Mesendoderm (in vitro differentiated cells): ENCODE measurements at regions not wholly inside any gene's neighbourhood (a gene's known extent, or its start where the extent isn't known, plus 50 kb on each side); places are given as distances from the start of the nearest gene placed in this dataset.

Experiments used
- DNase-seq: peaks from one replicate; pipeline ENCODE4 v3.0.0; 2013
- H2AK5ac ChIP-seq: 2 replicates; pipeline ENCODE4 v1.6.1; 2013; ENCODE audit warnings: low read length, inconsistent platforms
- H2BK120ac ChIP-seq: 2 replicates; pipeline ENCODE4 v1.6.1; 2013; ENCODE audit warnings: low read depth, mild to moderate bottlenecking, low read length, moderate library complexity, mixed read lengths
- H2BK15ac ChIP-seq: replicated peaks from 2 replicates; pipeline ENCODE4 v1.6.1; 2013; ENCODE audit warnings: low read depth, mild to moderate bottlenecking, moderate library complexity
- H2BK5ac ChIP-seq: 2 replicates; pipeline ENCODE4 v1.6.1; 2013; ENCODE audit warnings: low read length, inconsistent platforms
- H3K18ac ChIP-seq: 2 replicates; pipeline ENCODE4 v1.6.1; 2013; ENCODE audit warnings: mild to moderate bottlenecking, low read length, mixed read lengths
- H3K23ac ChIP-seq: one replicate; pipeline ENCODE4 v1.6.1; 2013; ENCODE audit warnings: low read length
- H3K27ac ChIP-seq: 2 replicates; pipeline ENCODE4 v1.5.1; 2013; ENCODE audit warnings: low read depth, mild to moderate bottlenecking, inconsistent platforms, low read length, moderate library complexity
- H3K27me3 ChIP-seq: 2 replicates; pipeline ENCODE4 v1.6.1; 2013; ENCODE audit warnings: low read length, control low read depth, mild to moderate bottlenecking, inconsistent platforms; ENCODE audit not compliant: insufficient read depth, poor library complexity
- H3K36me3 ChIP-seq: 2 replicates; pipeline ENCODE4 v1.6.1; 2013; ENCODE audit warnings: low read length, inconsistent platforms; ENCODE audit not compliant: control insufficient read depth, insufficient read depth
- H3K4ac ChIP-seq: one replicate; pipeline ENCODE4 v1.6.1; 2013; ENCODE audit warnings: low read depth, mild to moderate bottlenecking, low read length, moderate library complexity
- H3K4me1 ChIP-seq: 2 replicates; pipeline ENCODE4 v1.6.1; 2013; ENCODE audit warnings: low read depth, low read length, inconsistent platforms; ENCODE audit not compliant: control insufficient read depth
- H3K4me2 ChIP-seq: 2 replicates; pipeline ENCODE4 v1.6.1; 2013; ENCODE audit warnings: low read length
- H3K4me3 ChIP-seq: 2 replicates; pipeline ENCODE4 v1.5.1; 2013; ENCODE audit warnings: mild to moderate bottlenecking, low read length
- H3K56ac ChIP-seq: one replicate; pipeline ENCODE4 v1.6.1; 2013; ENCODE audit warnings: low read length
- H3K79me1 ChIP-seq: 2 replicates; pipeline ENCODE4 v1.6.1; 2013; ENCODE audit warnings: low read length, inconsistent platforms
- H3K79me2 ChIP-seq: 2 replicates; pipeline ENCODE4 v1.6.1; 2013; ENCODE audit warnings: mild to moderate bottlenecking, low read length; ENCODE audit not compliant: control insufficient read depth, insufficient read depth
- H3K9ac ChIP-seq: 2 replicates; pipeline ENCODE4 v1.6.1; 2013; ENCODE audit warnings: low read length, inconsistent platforms
- H4K5ac ChIP-seq: one replicate; pipeline ENCODE4 v1.6.1; 2013; ENCODE audit warnings: low read length
- H4K8ac ChIP-seq: one replicate; pipeline ENCODE4 v1.6.1; 2013; ENCODE audit warnings: low read depth, mild to moderate bottlenecking, control low read depth, low read length, moderate library complexity
- WGBS: extraction: QIAGEN DNeasy Blood & Tissue Kit; methylation state at CpG from one replicate; pipeline ENCODE4 v1.1.7; 2013; ENCODE audit warnings: low lambda C conversion rate, missing lambda C conversion rate; ENCODE audit not compliant: insufficient coverage; ENCODE audit errors: extremely low coverage; 5-methylcytosine and 5-hydroxymethylcytosine counted together

DNA sequence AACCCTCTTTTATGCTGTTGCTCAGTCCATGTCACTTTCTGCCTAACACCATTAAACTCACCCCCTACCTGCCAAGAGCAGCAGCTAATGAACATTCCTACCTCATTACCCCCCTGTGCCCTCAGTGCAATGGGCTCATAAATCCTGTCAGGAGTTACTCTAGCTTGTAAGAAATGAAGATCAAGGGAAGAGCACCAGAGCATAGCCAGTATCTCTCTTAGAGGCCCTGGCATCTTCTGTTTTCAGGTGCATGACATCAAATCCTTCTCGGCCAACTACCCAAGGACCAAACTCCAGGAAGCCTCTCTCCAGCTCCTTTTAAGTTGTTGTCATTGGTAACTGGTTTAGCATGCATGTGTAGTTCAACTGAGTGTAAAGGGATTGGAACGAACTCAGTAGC, 75.1 kb downstream of the FOXI2 start:
- H4K5ac ChIP-seq: no peak overlapping the region

DNA sequence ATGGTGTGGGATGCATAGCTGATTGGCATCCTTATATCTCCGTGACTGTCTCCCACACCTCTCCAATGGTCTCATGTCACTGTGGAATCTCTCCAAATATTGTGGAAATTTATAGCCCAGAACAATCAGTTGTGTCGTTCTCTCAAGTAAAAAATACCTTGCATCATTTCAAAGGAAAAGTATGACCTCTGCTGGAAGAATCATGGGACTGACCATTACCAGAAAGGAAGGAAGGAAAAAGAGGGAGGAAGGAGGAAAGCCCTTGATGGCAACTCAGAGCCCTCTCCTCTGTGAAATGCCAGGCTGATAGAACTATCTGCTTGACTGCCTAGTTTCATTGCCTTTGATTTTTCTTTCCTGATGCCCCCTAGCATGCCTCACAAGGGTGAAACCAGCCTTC, 76.3 kb downstream of the FOXI2 start:
- no peak overlapping the region for H2AK5ac ChIP-seq
- peak; percentile 37 for DNase-seq
- no peak overlapping the region for H4K8ac ChIP-seq
- H3K79me1 ChIP-seq: no peaks in the 10 kb centered on the region
- H3K27me3 ChIP-seq: no peaks in the 10 kb centered on the region
- no peak overlapping the region for H3K9ac ChIP-seq
- WGBS: no CpG with 5 or more reads among the region's 2 CpGs
- no peak overlapping the region for H3K4ac ChIP-seq
- no peaks in the 10 kb centered on the region for H3K36me3 ChIP-seq
- no peak overlapping the region for H3K56ac ChIP-seq
- no peak overlapping the region for H3K18ac ChIP-seq
- H2BK120ac ChIP-seq: no peak overlapping the region
- H4K5ac ChIP-seq: no peak overlapping the region
- H3K4me2 ChIP-seq: no peak overlapping the region
- no peak overlapping the region for H3K27ac ChIP-seq
- H3K4me1 ChIP-seq: no peaks in the 10 kb centered on the region
- no peak overlapping the region for H3K4me3 ChIP-seq
- H2BK15ac ChIP-seq: no peak overlapping the region
- no peak overlapping the region for H3K23ac ChIP-seq
- H3K79me2 ChIP-seq: no peaks in the 10 kb centered on the region
- H2BK5ac ChIP-seq: no peak overlapping the region

More for the DNA sequence above, 75.1 kb downstream of the FOXI2 start:
- Histone ChIP-seq H4K8ac (no peak overlapping the region), H3K36me3 (no peaks in the 10 kb centered on the region), H3K9ac (no peak overlapping the region), H2BK15ac (no peak overlapping the region), H2AK5ac (no peak overlapping the region), H3K4me1 (no peaks in the 10 kb centered on the region), H2BK120ac (no peak overlapping the region), H3K79me2 (no peaks in the 10 kb centered on the region), H3K79me1 (no peaks in the 10 kb centered on the region), H3K4me3 (no peak overlapping the region), H3K23ac (no peak overlapping the region), H2BK5ac (no peak overlapping the region), H3K4me2 (no peak overlapping the region), H3K56ac (no peak overlapping the region), H3K18ac (no peak overlapping the region), H3K27me3 (no peaks in the 10 kb centered on the region), H3K27ac (no peak overlapping the region), H3K4ac (no peak overlapping the region)
- no peak for DNase-seq
- WGBS: no CpG with 5 or more reads among the region's 2 CpGs

DNA sequence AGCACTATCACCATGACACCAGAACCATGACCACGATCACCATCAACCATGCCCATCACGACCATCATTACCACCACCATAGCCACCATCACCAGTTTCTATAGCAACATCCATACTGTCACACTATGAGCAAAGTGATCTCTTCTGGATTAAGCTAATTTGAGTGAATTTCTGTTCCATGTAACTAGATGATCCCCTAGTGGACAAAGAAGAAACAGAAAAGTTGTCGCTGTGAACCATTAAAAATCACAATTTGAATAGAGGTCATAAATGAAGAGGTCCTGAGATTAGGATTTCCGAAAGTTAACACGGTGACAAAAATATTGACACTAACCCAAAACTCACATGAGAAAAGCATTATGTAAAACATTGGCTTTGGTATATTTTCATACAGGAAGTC, 77.6 kb downstream of the CLRN3 start:
- Histone ChIP-seq H2BK5ac (no peak overlapping the region), H3K9ac (no peak overlapping the region), H3K4me1 (no peaks in the 10 kb centered on the region), H2BK120ac (no peak overlapping the region), H3K4ac (no peak overlapping the region), H3K18ac (no peak overlapping the region), H3K36me3 (no peaks in the 10 kb centered on the region), H2AK5ac (no peak overlapping the region), H4K5ac (no peak overlapping the region), H3K27ac (no peak overlapping the region), H3K23ac (no peak overlapping the region), H3K79me2 (no peaks in the 10 kb centered on the region), H3K27me3 (no peaks in the 10 kb centered on the region), H3K4me3 (no peak overlapping the region), H2BK15ac (no peak overlapping the region), H3K4me2 (no peak overlapping the region), H3K56ac (no peak overlapping the region), H3K79me1 (no peaks in the 10 kb centered on the region), H4K8ac (no peak overlapping the region)
- no peak for DNase-seq
- WGBS: no CpG with 5 or more reads among the region's 5 CpGs

DNA sequence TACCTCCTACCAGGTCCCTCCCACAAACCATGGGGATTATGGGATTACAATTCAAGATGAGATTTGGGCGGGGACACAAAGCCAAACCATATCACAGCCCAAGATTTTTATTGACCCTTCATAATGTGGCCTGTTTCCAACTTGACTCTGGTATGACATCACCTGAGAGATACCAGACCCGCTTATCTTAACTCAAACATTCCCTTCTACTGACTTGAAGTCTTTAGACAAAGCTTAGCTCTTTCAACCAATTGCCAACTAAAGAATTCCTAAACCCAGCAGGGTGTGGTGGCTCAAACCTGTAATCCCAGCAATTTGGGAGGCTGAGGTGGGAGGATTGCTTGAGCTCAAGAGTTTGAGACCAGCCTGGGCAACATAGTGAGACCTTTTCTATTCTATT, 67.9 kb downstream of the CLRN3 start:
- Histone ChIP-seq H3K36me3 (no peaks in the 10 kb centered on the region), H3K4me2 (no peak overlapping the region), H3K18ac (no peak overlapping the region), H3K79me1 (no peaks in the 10 kb centered on the region), H3K27me3 (no peaks in the 10 kb centered on the region), H3K4me3 (no peak overlapping the region), H3K79me2 (no peaks in the 10 kb centered on the region), H4K5ac (no peak overlapping the region), H4K8ac (no peak overlapping the region), H3K9ac (no peak overlapping the region), H2AK5ac (no peak overlapping the region), H3K27ac (no peak overlapping the region), H3K4me1 (no peaks in the 10 kb centered on the region), H3K4ac (no peak overlapping the region), H2BK5ac (no peak overlapping the region), H3K56ac (no peak overlapping the region), H2BK15ac (no peak overlapping the region), H3K23ac (no peak overlapping the region), H2BK120ac (no peak overlapping the region)
- WGBS: no CpG with 5 or more reads among the region's 2 CpGs
- DNase-seq: peak; percentile 51

DNA sequence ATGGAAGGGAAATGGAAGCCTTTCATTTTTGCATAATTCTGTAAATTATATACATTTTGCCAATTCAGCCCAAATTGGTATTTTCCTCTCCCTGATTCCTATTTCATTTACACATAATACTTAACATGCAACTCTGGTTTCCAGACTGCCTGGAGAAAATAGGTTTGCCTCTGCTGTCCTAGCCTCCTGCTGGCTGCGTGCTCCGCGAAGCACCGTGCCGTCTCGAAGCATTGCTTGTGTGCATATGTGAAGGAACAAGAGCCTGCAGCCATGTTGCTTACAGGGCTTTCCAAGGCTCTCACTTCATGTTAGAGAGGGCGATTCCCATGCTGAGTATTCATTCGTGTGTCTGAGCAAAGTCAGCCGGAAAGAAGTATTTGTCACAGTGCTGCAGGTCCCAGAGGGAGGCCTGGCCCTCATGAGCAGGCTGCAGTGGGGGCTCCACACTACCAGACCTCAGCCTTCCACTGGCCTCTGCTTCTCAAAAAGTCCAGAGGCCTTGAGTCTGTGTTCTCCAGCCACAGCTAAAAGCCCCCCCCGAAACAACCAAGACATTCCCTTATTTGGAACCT, 66.5 kb downstream of the CLRN3 start:
- no CpG with 5 or more reads among the region's 10 CpGs for WGBS
- Histone ChIP-seq H3K4me3 (no peak overlapping the region), H2BK15ac (no peak overlapping the region), H3K4me2 (no peak overlapping the region), H3K4me1 (no peaks in the 10 kb centered on the region), H3K56ac (no peak overlapping the region), H4K8ac (no peak overlapping the region), H2AK5ac (no peak overlapping the region), H3K27me3 (no peaks in the 10 kb centered on the region), H3K9ac (no peak overlapping the region), H3K27ac (no peak overlapping the region), H4K5ac (no peak overlapping the region), H3K23ac (no peak overlapping the region), H3K79me1 (no peaks in the 10 kb centered on the region), H2BK120ac (no peak overlapping the region), H3K79me2 (no peaks in the 10 kb centered on the region), H3K4ac (no peak overlapping the region), H3K36me3 (no peaks in the 10 kb centered on the region), H3K18ac (no peak overlapping the region), H2BK5ac (no peak overlapping the region)
- DNase-seq: no peak
